Brain microvascular endothelial cell (primary cell): ENCODE measurements at regions not wholly inside any gene's neighbourhood (a gene's known extent, or its start where the extent isn't known, plus 50 kb on each side); places are given as distances from the start of the nearest gene placed in this dataset.
A peak's percentile ranks its signal among the peaks of the same experiment; 100 is the strongest.

Experiments used
- DNase-seq: peaks from one replicate; pipeline ENCODE4 v3.0.0-alpha.2; 2020
- H3K27ac ChIP-seq: fragments of 250-450 bp; sonication (Bioruptor Pico); 2 replicates; pipeline ENCODE4 v1.5.1; 2020; ENCODE audit warnings: mild to moderate bottlenecking, moderate library complexity
- H3K27me3 ChIP-seq: fragments of 250-450 bp; sonication (Bioruptor Pico); replicated peaks from 2 replicates; pipeline ENCODE4 v1.5.1; 2020; ENCODE audit warnings: mild to moderate bottlenecking
- H3K36me3 ChIP-seq: fragments of 250-450 bp; sonication (Bioruptor Pico); replicated peaks from 2 replicates; pipeline ENCODE4 v1.5.1; 2020; ENCODE audit warnings: mild to moderate bottlenecking
- H3K4me3 ChIP-seq: 2 replicates; pipeline ENCODE4 v1.5.1; 2011; ENCODE audit warnings: low read depth, mild to moderate bottlenecking, control low read depth, low read length, moderate library complexity
- in situ Hi-C: cut with HindIII; loops from 2 replicates; pipeline ENCODE4 v1.10.0; 2017; ENCODE audit warnings: low sequenced_read_pairs, low pct_ligation_motif_present
- TF ChIP-seq, protein P1 (sequence below): IDR thresholded peaks from 2 replicates; pipeline ENCODE4 v1.5.1; 2011; ENCODE audit warnings: low read depth, mild to moderate bottlenecking, moderate library complexity, low read length, control low read depth, inconsistent platforms; ENCODE audit errors: missing control alignments

DNA sequence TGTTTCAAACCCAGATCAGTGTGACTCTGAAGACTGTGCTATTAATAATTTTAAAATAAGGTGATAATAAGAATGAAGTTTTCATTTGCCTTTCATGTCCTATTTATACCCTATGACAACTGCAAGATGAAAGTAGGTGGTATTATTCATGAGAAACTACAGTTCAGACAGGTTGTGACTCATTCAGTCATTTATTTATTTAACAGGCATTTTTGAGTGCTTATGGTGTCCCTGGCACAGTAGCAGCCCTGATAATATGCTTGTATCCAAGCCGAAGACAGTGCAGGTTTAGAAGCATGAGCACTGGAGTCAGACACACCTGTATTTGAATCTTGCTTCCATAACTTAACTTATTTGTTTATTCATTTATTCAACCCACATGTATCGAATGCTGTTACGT is 87.1 kb downstream of the FZD1 start:
- no peak overlapping the region for H3K4me3 ChIP-seq
- no peaks in the 10 kb centered on the region for H3K27me3 ChIP-seq
- TF ChIP-seq, protein P1, sequence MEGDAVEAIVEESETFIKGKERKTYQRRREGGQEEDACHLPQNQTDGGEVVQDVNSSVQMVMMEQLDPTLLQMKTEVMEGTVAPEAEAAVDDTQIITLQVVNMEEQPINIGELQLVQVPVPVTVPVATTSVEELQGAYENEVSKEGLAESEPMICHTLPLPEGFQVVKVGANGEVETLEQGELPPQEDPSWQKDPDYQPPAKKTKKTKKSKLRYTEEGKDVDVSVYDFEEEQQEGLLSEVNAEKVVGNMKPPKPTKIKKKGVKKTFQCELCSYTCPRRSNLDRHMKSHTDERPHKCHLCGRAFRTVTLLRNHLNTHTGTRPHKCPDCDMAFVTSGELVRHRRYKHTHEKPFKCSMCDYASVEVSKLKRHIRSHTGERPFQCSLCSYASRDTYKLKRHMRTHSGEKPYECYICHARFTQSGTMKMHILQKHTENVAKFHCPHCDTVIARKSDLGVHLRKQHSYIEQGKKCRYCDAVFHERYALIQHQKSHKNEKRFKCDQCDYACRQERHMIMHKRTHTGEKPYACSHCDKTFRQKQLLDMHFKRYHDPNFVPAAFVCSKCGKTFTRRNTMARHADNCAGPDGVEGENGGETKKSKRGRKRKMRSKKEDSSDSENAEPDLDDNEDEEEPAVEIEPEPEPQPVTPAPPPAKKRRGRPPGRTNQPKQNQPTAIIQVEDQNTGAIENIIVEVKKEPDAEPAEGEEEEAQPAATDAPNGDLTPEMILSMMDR = no peak
- no peaks in the 10 kb centered on the region for H3K36me3 ChIP-seq
- DNase-seq = peak; percentile 42
- no peak overlapping the region for H3K27ac ChIP-seq
- in situ Hi-C loops = no loop called here

DNA sequence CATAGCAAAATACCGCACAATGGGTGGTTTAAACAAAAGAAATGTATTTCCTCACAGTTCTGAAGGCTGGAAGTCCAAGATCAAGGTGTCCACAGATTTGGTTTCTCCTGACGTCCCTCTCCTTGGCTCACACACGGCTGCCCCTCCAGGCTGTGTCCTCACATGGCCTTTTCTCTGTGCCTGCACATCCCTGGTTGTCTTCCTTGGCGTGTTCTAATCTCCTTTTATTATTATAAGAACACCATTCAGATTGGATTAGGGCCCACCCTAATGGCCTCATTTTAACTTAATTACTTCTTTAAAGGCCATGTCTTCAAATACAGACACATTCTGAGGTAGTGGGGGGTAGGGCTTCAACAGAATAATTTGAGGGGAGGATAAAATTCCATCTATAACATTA is 87.9 kb downstream of the FZD1 start:
- TF ChIP-seq, protein P1 = no peak
- no peak overlapping the region for H3K4me3 ChIP-seq
- no peak overlapping the region for H3K27ac ChIP-seq
- in situ Hi-C loops = no loop called here
- no peaks in the 10 kb centered on the region for H3K36me3 ChIP-seq
- H3K27me3 ChIP-seq = no peaks in the 10 kb centered on the region
- DNase-seq = no peak

DNA sequence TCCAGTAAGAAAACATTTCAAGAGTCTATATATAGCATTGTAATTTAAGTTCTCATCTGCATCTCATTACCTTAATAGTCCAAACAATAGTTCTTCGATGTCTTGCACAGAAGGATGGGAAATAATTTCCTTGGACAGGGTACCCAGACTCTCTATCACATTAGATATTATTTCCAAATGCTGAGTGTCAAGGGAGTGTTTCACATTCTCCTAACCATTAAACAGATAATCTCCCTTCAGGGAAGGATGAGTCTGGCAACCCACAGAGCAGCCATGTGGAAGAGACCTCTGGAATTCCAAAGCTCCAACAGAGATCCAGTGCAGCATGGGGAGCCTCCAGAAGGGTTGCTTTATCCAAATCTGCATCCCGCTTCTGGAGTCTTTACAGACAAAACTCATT is 89.6 kb downstream of the FZD1 start:
- Histone ChIP-seq H3K4me3 (no peak overlapping the region), H3K27me3 (no peaks in the 10 kb centered on the region), H3K27ac (no peak overlapping the region), H3K36me3 (no peaks in the 10 kb centered on the region)
- no peak for DNase-seq
- TF ChIP-seq, protein P1 = no peak
- in situ Hi-C loops = no loop called here

DNA sequence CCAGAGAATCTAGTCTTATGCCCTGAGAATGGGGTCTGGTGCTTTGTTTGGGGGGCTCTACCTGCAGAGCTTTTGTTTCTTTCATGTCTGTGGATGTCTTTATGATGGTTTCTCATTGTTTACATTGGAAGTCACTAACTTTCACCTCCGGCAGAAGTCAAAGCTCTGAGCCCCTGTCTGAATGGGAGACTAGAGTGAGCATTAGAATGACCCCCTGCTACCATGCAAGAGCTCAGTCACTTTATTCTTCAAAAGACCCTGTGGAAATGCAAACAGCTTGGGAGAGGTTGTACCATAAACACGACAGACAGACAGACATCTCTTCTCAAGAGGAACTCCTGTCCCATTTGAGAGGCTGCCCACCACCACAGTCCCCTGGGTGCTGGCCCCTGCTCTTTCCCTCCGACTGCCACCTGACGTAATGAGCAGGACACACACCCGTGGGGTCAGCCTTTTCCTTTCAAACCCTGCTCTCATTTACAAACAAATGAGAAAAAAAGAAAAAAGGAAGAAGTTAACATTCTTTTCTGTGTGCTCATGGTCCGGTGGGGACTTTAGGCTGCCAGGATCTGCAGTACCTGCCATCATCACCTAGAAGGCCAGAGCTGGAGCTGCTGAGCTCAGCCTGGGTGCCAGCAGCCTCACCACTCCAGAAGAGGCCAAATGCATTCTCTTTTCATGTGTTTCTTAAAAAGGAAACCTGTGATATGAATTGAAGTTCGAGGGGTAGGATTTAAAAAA is 91.6 kb downstream of the FZD1 start:
- DNase-seq = no peak
- Histone ChIP-seq H3K27ac (no peak overlapping the region), H3K36me3 (no peaks in the 10 kb centered on the region), H3K4me3 (no peak overlapping the region), H3K27me3 (no peaks in the 10 kb centered on the region)
- in situ Hi-C loops = no loop called here
- TF ChIP-seq, protein P1 = no peak

DNA sequence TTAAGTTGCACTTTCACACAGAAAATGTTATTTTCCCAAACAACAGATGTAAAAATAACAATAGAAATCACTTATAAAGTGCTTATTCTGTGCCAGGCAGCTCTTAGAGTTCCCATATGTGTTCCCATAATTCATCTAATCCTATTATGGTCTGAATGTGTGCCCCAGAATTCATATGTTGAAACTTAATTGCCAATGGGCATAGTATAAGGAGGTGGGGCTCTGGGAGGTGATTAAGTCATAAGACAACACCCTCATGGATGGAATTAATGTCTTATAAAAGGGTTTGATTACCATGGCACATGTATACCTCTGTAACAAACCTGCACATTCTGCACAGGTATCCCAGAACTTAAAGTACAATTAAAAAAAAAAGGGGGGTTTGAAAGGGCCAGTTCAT is 92.7 kb downstream of the FZD1 start:
- H3K27ac ChIP-seq = no peak overlapping the region
- no peak overlapping the region for H3K4me3 ChIP-seq
- TF ChIP-seq, protein P1 = no peak
- no peaks in the 10 kb centered on the region for H3K27me3 ChIP-seq
- no peak for DNase-seq
- no peaks in the 10 kb centered on the region for H3K36me3 ChIP-seq
- in situ Hi-C loops = no loop called here

DNA sequence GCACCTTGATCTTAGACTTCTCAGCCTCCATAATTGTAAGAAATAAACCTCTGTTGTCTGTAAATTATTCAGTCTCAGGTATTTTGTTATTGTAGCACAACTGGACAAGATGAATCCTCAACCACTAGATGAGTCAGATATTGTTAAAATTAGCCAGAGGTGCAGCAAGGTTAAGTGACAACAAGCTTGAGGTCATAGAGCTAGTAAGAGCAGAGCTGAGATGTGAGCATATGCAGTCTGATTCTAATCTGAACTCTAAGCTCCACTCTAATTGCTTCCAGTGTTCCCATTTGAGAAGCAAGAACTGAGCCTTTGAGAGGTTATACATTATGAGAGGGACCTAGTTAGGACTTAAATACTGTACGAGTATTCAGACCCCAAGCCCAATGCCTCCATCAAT is 93.1 kb downstream of the FZD1 start:
- DNase-seq = no peak
- Histone ChIP-seq H3K27me3 (no peaks in the 10 kb centered on the region), H3K4me3 (no peak overlapping the region), H3K36me3 (no peaks in the 10 kb centered on the region), H3K27ac (no peak overlapping the region)
- in situ Hi-C loops = no loop called here
- TF ChIP-seq, protein P1 = no peak
